WTC11 (cell line): ENCODE measurements at regions not wholly inside any gene's neighbourhood (a gene's known extent, or its start where the extent isn't known, plus 50 kb on each side); places are given as distances from the start of the nearest gene placed in this dataset.

ENCODE experiments used
- ATAC-seq: fragments of 200-7000 bp; cut with Tn5 transposase; 2 replicates; pipeline ENCODE4 v1.10.0; 2021; ENCODE audit warnings: mild to moderate bottlenecking, moderate library complexity
- CTCF ChIA-PET: fragments of 300-600 bp; sonication (Branson Sonifier 250); formaldehyde crosslinking; loops from one replicate; lab custom pipeline; 2021; ENCODE audit warnings: antibody characterized with exemption; lab: Charles Lee
- POLR2A ChIA-PET: fragments of 350-600 bp; sonication (Branson Sonifier 250); formaldehyde crosslinking; loops from one replicate; lab custom pipeline; 2021; ENCODE audit warnings: antibody characterized with exemption; lab: Charles Lee
- DNase-seq: peaks from one replicate; pipeline ENCODE4 v3.0.0; 2021; ENCODE audit warnings: low spot score
- H3K27ac Mint-ChIP-seq: 2 replicates; pipeline ENCODE4 v1.8.0; 2021; ENCODE audit warnings: mixed read lengths
- H3K27me3 Mint-ChIP-seq: 2 replicates; pipeline ENCODE4 v1.8.0; 2021; ENCODE audit warnings: low read depth, mild to moderate bottlenecking, moderate library complexity, mixed read lengths
- H3K36me3 Mint-ChIP-seq: 2 replicates; pipeline ENCODE4 v1.8.0; 2021; ENCODE audit warnings: mixed read lengths
- H3K4me1 Mint-ChIP-seq: 2 replicates; pipeline ENCODE4 v1.8.0; 2022; ENCODE audit warnings: mixed read lengths
- H3K4me3 Mint-ChIP-seq: 2 replicates; pipeline ENCODE4 v1.8.0; 2021; ENCODE audit warnings: mild to moderate bottlenecking, moderate library complexity, mixed read lengths
- H3K9me3 Mint-ChIP-seq: 2 replicates; pipeline ENCODE4 v1.8.0; 2021; ENCODE audit warnings: mixed read lengths
- CBFB ChIP-seq: sonication (generic); formaldehyde crosslinking; IDR thresholded peaks from 2 replicates; pipeline ENCODE4 v1.8.1; 2022; ENCODE audit warnings: mild to moderate bottlenecking, low read depth, missing genetic modification reagents
- FOXJ3 ChIP-seq: sonication (generic); formaldehyde crosslinking; IDR thresholded peaks from 2 replicates; pipeline ENCODE4 v1.9.0; 2021; ENCODE audit warnings: missing genetic modification reagents, mild to moderate bottlenecking, borderline replicate concordance
- GTF2I ChIP-seq: fragments of 250-450 bp; sonication (Bioruptor Pico); conservative IDR thresholded peaks from 2 replicates; pipeline ENCODE4 v1.4.0; 2021; ENCODE audit warnings: mild to moderate bottlenecking
- NFE2L1 ChIP-seq: sonication (generic); formaldehyde crosslinking; IDR thresholded peaks from 2 replicates; pipeline ENCODE4 v1.8.1; 2023; ENCODE audit warnings: missing genetic modification reagents
- TCF7 ChIP-seq: sonication (generic); formaldehyde crosslinking; IDR thresholded peaks from 2 replicates; pipeline ENCODE4 v1.8.0; 2022; ENCODE audit warnings: mild to moderate bottlenecking, low read depth, missing genetic modification reagents, moderate library complexity
- ZBTB21 ChIP-seq: sonication (generic); formaldehyde crosslinking; IDR thresholded peaks from 2 replicates; pipeline ENCODE4 v1.8.1; 2023; ENCODE audit warnings: mild to moderate bottlenecking, missing genetic modification reagents, borderline replicate concordance
- ZNF138 ChIP-seq: sonication (generic); formaldehyde crosslinking; conservative IDR thresholded peaks from 2 replicates; pipeline ENCODE4 v1.8.1; 2022; ENCODE audit warnings: mild to moderate bottlenecking, moderate library complexity, missing genetic modification reagents
- ZNF317 ChIP-seq: sonication (generic); formaldehyde crosslinking; IDR thresholded peaks from 2 replicates; pipeline ENCODE4 v1.8.1; 2023; ENCODE audit warnings: low read depth, mild to moderate bottlenecking, moderate library complexity, missing genetic modification reagents, borderline replicate concordance
- TF ChIP-seq, protein P1 (sequence below): sonication (generic); formaldehyde crosslinking; IDR thresholded peaks from 2 replicates; pipeline ENCODE4 v1.8.1; 2023; ENCODE audit warnings: mild to moderate bottlenecking, moderate library complexity, missing genetic modification reagents
- TF ChIP-seq, protein P2 (sequence below): sonication (generic); formaldehyde crosslinking; IDR thresholded peaks from 2 replicates; pipeline ENCODE4 v1.8.0; 2022; ENCODE audit warnings: mild to moderate bottlenecking, missing genetic modification reagents
- TF ChIP-seq, protein P3 (sequence below): fragments of 200-600 bp; IDR thresholded peaks from 2 replicates; pipeline ENCODE4 v1.8.0; 2022; ENCODE audit warnings: antibody characterized with exemption
- TF ChIP-seq, protein P4 (sequence below): sonication (generic); formaldehyde crosslinking; IDR thresholded peaks from 2 replicates; pipeline ENCODE4 v1.8.0; 2022; ENCODE audit warnings: missing genetic modification reagents
- TF ChIP-seq, protein P5 (sequence below): fragments of 250-450 bp; sonication (Bioruptor Pico); IDR thresholded peaks from 2 replicates; pipeline ENCODE4 v1.9.0; 2021; ENCODE audit warnings: mild to moderate bottlenecking, borderline replicate concordance
- TF ChIP-seq, protein P6 (sequence below): fragments of 250-450 bp; sonication (Bioruptor Pico); IDR thresholded peaks from 2 replicates; pipeline ENCODE4 v1.9.0; 2021; ENCODE audit warnings: mild to moderate bottlenecking
- TF ChIP-seq, protein P7 (sequence below): fragments of 250-450 bp; sonication (Bioruptor Pico); IDR thresholded peaks from 2 replicates; pipeline ENCODE4 v1.8.0; 2021; ENCODE audit warnings: mild to moderate bottlenecking
- TF ChIP-seq, protein P8 (sequence below): sonication (generic); formaldehyde crosslinking; IDR thresholded peaks from 2 replicates; pipeline ENCODE4 v1.8.1; 2023; ENCODE audit warnings: mild to moderate bottlenecking, missing genetic modification reagents, moderate library complexity

DNA sequence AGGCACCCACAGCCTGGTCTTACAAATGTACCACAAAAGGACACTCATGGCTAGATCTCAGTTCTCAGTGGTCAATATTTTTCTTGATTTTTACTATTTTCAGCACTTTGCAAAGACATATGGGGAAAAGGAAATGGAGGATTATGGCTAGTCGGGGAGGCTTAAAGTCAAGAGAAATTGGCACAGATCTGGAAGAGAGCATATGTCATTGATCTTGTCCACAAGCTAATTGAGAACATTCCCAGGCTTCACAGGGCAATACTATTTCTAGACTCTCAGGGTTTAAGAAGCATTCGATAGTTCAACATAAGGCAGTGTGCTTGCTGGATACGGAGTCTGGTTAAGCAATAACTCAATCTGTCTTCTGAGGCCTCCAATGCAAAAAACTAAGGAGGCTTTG, 285.8 kb downstream of the ZNF608 start (continued):
- TF ChIP-seq, protein P1, sequence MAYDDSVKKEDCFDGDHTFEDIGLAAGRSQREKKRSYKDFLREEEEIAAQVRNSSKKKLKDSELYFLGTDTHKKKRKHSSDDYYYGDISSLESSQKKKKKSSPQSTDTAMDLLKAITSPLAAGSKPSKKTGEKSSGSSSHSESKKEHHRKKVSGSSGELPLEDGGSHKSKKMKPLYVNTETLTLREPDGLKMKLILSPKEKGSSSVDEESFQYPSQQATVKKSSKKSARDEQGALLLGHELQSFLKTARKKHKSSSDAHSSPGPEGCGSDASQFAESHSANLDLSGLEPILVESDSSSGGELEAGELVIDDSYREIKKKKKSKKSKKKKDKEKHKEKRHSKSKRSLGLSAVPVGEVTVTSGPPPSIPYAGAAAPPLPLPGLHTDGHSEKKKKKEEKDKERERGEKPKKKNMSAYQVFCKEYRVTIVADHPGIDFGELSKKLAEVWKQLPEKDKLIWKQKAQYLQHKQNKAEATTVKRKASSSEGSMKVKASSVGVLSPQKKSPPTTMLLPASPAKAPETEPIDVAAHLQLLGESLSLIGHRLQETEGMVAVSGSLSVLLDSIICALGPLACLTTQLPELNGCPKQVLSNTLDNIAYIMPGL (CRISPR knock-in tag), result no peak

DNA sequence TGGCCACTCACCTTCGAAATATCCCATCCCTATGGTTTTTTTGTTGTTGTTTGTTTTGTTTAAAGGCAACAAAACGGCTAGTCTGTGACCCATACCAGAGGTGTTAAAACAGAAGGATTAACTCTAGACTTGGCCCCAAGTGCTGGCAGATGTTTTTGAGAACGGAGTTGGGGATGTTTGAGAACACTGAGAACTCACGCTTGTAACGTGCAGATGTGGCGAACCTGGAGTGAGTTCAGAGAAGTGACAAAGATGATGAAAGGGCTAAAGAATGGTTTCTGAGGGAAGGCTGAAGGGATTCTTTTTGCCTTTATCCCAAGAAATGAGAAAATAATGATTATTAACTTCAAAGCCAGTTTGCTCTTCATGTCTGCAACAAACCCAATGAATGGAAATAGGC, 286.5 kb downstream of the ZNF608 start:
- peaks cover 6% of the 10 kb centered on the region; the same call in 1 of the 2 replicates for H3K27me3 Mint-ChIP-seq
- H3K36me3 Mint-ChIP-seq, result peaks cover 26% of the 10 kb centered on the region
- no peak overlapping the region for H3K27ac Mint-ChIP-seq
- no peak for DNase-seq
- H3K9me3 Mint-ChIP-seq, result peaks cover 24% of the 10 kb centered on the region
- TF ChIP-seq FOXJ3 (CRISPR knock-in tag), result no peak
- no peak for TF ChIP-seq ZNF317
- TF ChIP-seq ZBTB21, result no peak
- TF ChIP-seq, protein P2, sequence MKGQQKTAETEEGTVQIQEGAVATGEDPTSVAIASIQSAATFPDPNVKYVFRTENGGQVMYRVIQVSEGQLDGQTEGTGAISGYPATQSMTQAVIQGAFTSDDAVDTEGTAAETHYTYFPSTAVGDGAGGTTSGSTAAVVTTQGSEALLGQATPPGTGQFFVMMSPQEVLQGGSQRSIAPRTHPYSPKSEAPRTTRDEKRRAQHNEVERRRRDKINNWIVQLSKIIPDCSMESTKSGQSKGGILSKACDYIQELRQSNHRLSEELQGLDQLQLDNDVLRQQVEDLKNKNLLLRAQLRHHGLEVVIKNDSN (CRISPR knock-in tag), result no peak
- TF ChIP-seq, protein P3, sequence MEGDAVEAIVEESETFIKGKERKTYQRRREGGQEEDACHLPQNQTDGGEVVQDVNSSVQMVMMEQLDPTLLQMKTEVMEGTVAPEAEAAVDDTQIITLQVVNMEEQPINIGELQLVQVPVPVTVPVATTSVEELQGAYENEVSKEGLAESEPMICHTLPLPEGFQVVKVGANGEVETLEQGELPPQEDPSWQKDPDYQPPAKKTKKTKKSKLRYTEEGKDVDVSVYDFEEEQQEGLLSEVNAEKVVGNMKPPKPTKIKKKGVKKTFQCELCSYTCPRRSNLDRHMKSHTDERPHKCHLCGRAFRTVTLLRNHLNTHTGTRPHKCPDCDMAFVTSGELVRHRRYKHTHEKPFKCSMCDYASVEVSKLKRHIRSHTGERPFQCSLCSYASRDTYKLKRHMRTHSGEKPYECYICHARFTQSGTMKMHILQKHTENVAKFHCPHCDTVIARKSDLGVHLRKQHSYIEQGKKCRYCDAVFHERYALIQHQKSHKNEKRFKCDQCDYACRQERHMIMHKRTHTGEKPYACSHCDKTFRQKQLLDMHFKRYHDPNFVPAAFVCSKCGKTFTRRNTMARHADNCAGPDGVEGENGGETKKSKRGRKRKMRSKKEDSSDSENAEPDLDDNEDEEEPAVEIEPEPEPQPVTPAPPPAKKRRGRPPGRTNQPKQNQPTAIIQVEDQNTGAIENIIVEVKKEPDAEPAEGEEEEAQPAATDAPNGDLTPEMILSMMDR, result no peak
- TF ChIP-seq GTF2I (CRISPR knock-in tag), result no peak
- TF ChIP-seq, protein P4, sequence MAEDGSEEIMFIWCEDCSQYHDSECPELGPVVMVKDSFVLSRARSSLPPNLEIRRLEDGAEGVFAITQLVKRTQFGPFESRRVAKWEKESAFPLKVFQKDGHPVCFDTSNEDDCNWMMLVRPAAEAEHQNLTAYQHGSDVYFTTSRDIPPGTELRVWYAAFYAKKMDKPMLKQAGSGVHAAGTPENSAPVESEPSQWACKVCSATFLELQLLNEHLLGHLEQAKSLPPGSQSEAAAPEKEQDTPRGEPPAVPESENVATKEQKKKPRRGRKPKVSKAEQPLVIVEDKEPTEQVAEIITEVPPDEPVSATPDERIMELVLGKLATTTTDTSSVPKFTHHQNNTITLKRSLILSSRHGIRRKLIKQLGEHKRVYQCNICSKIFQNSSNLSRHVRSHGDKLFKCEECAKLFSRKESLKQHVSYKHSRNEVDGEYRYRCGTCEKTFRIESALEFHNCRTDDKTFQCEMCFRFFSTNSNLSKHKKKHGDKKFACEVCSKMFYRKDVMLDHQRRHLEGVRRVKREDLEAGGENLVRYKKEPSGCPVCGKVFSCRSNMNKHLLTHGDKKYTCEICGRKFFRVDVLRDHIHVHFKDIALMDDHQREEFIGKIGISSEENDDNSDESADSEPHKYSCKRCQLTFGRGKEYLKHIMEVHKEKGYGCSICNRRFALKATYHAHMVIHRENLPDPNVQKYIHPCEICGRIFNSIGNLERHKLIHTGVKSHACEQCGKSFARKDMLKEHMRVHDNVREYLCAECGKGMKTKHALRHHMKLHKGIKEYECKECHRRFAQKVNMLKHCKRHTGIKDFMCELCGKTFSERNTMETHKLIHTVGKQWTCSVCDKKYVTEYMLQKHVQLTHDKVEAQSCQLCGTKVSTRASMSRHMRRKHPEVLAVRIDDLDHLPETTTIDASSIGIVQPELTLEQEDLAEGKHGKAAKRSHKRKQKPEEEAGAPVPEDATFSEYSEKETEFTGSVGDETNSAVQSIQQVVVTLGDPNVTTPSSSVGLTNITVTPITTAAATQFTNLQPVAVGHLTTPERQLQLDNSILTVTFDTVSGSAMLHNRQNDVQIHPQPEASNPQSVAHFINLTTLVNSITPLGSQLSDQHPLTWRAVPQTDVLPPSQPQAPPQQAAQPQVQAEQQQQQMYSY (CRISPR knock-in tag), result no peak
- TF ChIP-seq, all 79 proteins: peak for 0
- Mint-ChIP-seq H3K4me3 (no peak overlapping the region), H3K4me1 (peaks cover 52% of the 10 kb centered on the region)
- ATAC-seq, result no peak
- POLR2A ChIA-PET, result no interaction called here
- CTCF ChIA-PET, result no interaction called here

DNA sequence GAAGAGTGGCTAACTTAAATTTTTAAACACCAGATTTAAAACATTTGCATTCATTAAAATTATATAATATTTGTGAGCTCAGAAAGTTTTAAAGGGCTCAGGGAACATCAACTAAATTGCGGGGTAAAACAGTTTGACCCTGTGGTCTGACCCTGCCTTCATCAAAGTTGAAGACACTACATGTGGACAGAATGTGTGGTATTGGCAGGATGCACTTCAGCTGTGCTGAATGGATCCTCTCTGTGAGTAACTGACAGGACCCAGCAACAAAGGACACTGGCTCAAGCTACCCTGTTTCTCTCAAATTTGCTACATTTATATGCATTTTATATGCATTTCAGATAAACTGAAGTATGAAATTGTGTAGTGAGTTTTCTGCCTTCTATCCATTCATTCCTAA, 288.5 kb downstream of the ZNF608 start:
- H3K27ac Mint-ChIP-seq, result no peak overlapping the region
- ChIA-PET CTCF (interaction anchor here (0.6 kb wide), 1 partner anchor 52 kb away, joined by 3 read pairs; no protein-coding TSS in a partner anchor), POLR2A (no interaction called here)
- H3K36me3 Mint-ChIP-seq, result peaks cover 11% of the 10 kb centered on the region
- DNase-seq, result no peak
- no peak for ATAC-seq
- H3K4me1 Mint-ChIP-seq, result peaks cover 50% of the 10 kb centered on the region
- peaks cover 6% of the 10 kb centered on the region; the same call in 1 of the 2 replicates for H3K27me3 Mint-ChIP-seq
- no peak overlapping the region for H3K4me3 Mint-ChIP-seq
- H3K9me3 Mint-ChIP-seq, result peaks cover 12% of the 10 kb centered on the region
- TF ChIP-seq NFE2L1 (CRISPR knock-in tag) (no peak), CBFB (CRISPR knock-in tag) (no peak), ZNF138 (no peak), TCF7 (CRISPR knock-in tag) (no peak)
- TF ChIP-seq, protein P5, sequence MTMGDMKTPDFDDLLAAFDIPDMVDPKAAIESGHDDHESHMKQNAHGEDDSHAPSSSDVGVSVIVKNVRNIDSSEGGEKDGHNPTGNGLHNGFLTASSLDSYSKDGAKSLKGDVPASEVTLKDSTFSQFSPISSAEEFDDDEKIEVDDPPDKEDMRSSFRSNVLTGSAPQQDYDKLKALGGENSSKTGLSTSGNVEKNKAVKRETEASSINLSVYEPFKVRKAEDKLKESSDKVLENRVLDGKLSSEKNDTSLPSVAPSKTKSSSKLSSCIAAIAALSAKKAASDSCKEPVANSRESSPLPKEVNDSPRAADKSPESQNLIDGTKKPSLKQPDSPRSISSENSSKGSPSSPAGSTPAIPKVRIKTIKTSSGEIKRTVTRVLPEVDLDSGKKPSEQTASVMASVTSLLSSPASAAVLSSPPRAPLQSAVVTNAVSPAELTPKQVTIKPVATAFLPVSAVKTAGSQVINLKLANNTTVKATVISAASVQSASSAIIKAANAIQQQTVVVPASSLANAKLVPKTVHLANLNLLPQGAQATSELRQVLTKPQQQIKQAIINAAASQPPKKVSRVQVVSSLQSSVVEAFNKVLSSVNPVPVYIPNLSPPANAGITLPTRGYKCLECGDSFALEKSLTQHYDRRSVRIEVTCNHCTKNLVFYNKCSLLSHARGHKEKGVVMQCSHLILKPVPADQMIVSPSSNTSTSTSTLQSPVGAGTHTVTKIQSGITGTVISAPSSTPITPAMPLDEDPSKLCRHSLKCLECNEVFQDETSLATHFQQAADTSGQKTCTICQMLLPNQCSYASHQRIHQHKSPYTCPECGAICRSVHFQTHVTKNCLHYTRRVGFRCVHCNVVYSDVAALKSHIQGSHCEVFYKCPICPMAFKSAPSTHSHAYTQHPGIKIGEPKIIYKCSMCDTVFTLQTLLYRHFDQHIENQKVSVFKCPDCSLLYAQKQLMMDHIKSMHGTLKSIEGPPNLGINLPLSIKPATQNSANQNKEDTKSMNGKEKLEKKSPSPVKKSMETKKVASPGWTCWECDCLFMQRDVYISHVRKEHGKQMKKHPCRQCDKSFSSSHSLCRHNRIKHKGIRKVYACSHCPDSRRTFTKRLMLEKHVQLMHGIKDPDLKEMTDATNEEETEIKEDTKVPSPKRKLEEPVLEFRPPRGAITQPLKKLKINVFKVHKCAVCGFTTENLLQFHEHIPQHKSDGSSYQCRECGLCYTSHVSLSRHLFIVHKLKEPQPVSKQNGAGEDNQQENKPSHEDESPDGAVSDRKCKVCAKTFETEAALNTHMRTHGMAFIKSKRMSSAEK (CRISPR knock-in tag), result no peak
- TF ChIP-seq, protein P6, sequence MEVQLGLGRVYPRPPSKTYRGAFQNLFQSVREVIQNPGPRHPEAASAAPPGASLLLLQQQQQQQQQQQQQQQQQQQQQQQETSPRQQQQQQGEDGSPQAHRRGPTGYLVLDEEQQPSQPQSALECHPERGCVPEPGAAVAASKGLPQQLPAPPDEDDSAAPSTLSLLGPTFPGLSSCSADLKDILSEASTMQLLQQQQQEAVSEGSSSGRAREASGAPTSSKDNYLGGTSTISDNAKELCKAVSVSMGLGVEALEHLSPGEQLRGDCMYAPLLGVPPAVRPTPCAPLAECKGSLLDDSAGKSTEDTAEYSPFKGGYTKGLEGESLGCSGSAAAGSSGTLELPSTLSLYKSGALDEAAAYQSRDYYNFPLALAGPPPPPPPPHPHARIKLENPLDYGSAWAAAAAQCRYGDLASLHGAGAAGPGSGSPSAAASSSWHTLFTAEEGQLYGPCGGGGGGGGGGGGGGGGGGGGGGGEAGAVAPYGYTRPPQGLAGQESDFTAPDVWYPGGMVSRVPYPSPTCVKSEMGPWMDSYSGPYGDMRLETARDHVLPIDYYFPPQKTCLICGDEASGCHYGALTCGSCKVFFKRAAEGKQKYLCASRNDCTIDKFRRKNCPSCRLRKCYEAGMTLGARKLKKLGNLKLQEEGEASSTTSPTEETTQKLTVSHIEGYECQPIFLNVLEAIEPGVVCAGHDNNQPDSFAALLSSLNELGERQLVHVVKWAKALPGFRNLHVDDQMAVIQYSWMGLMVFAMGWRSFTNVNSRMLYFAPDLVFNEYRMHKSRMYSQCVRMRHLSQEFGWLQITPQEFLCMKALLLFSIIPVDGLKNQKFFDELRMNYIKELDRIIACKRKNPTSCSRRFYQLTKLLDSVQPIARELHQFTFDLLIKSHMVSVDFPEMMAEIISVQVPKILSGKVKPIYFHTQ (CRISPR knock-in tag), result no peak
- TF ChIP-seq, protein P7, sequence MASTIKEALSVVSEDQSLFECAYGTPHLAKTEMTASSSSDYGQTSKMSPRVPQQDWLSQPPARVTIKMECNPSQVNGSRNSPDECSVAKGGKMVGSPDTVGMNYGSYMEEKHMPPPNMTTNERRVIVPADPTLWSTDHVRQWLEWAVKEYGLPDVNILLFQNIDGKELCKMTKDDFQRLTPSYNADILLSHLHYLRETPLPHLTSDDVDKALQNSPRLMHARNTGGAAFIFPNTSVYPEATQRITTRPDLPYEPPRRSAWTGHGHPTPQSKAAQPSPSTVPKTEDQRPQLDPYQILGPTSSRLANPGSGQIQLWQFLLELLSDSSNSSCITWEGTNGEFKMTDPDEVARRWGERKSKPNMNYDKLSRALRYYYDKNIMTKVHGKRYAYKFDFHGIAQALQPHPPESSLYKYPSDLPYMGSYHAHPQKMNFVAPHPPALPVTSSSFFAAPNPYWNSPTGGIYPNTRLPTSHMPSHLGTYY (CRISPR knock-in tag), result no peak
- TF ChIP-seq, protein P8, sequence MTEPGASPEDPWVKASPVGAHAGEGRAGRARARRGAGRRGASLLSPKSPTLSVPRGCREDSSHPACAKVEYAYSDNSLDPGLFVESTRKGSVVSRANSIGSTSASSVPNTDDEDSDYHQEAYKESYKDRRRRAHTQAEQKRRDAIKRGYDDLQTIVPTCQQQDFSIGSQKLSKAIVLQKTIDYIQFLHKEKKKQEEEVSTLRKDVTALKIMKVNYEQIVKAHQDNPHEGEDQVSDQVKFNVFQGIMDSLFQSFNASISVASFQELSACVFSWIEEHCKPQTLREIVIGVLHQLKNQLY (CRISPR knock-in tag), result no peak
